ENCODE measurements at regions not wholly inside any gene's neighbourhood (a gene's known extent, or its start where the extent isn't known, plus 50 kb on each side); places are given as distances from the start of the nearest gene placed in this dataset.

- in situ Hi-C loops (cut with MboI; ENCODE audit: low sequenced_read_pairs, unreplicated experiment), result no loop called here
- no peak for TF ChIP-seq CTCF (IDR thresholded peaks at IDR 0.05; ENCODE audit: borderline replicate concordance, control extremely low read depth, extremely low read depth, insufficient read depth, missing control alignments)
These were observed 131.1 kb upstream of the ZNF536 start for GRCh38 chr19:30240904-30241695.

DNA sequence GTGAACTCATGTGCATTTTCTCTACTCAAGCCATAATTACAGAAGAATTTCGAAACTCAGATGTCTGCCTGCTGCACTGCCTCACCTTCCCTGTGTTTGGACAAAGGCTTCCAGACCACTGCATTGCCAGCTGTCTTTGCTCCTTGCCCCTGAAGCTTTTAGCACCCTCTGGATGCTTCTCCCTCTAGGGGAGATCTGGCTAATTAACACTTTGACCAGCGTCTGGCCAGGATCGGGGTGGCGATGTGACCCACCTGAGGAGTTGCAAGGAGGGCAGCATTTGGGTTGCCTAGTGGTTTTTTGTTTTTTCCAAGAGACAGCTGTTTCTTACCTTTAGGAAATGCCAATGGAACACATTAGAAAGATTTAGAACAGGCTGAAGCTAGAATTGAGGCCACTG is 127.7 kb upstream of the ZNF536 start:
- no peak for TF ChIP-seq CTCF (IDR thresholded peaks at IDR 0.05; ENCODE audit: borderline replicate concordance, control extremely low read depth, extremely low read depth, insufficient read depth, missing control alignments)
- DNase-seq (ENCODE audit: low spot score), result no peak
- in situ Hi-C loops (cut with MboI; ENCODE audit: low sequenced_read_pairs, unreplicated experiment), result no loop called here

More at GRCh38 chr19:30240904-30241695, 131.1 kb upstream of the ZNF536 start:
- DNase-seq (ENCODE audit: low spot score), result no peak

- no peak for TF ChIP-seq CTCF (IDR thresholded peaks at IDR 0.05; ENCODE audit: borderline replicate concordance, control extremely low read depth, extremely low read depth, insufficient read depth, missing control alignments)
- no peak for DNase-seq (ENCODE audit: low spot score)
- in situ Hi-C loops (cut with MboI; ENCODE audit: low sequenced_read_pairs, unreplicated experiment), result no loop called here
These were observed 126.7 kb upstream of the ZNF536 start for GRCh38 chr19:30245401-30246039.

GRCh38 chr19:30249911-30250310 is 122.3 kb upstream of the ZNF536 start:
- in situ Hi-C loops (cut with MboI; ENCODE audit: low sequenced_read_pairs, unreplicated experiment), result no loop called here
- DNase-seq (ENCODE audit: low spot score), result no peak
- TF ChIP-seq CTCF (IDR thresholded peaks at IDR 0.05; ENCODE audit: borderline replicate concordance, control extremely low read depth, extremely low read depth, insufficient read depth, missing control alignments), result no peak

GRCh38 chr19:30252214-30252613 is 120.0 kb upstream of the ZNF536 start:
- in situ Hi-C loops (cut with MboI; ENCODE audit: low sequenced_read_pairs, unreplicated experiment), result no loop called here
- no peak for TF ChIP-seq CTCF (IDR thresholded peaks at IDR 0.05; ENCODE audit: borderline replicate concordance, control extremely low read depth, extremely low read depth, insufficient read depth, missing control alignments)
- no peak for DNase-seq (ENCODE audit: low spot score)

- TF ChIP-seq CTCF (IDR thresholded peaks at IDR 0.05; ENCODE audit: borderline replicate concordance, control extremely low read depth, extremely low read depth, insufficient read depth, missing control alignments), result no peak
- DNase-seq (ENCODE audit: low spot score), result no peak
- in situ Hi-C loops (cut with MboI; ENCODE audit: low sequenced_read_pairs, unreplicated experiment), result no loop called here
These were observed 118.6 kb upstream of the ZNF536 start for GRCh38 chr19:30253581-30253996.
